ENCODE measurements at regions not wholly inside any gene's neighbourhood (a gene's known extent, or its start where the extent isn't known, plus 50 kb on each side); places are given as distances from the start of the nearest gene placed in this dataset.
"Not testable (repeated sequence)": the region's sequence is repeated elsewhere in the genome, so short reads cannot be mapped to it uniquely, and the experiment has no call there.

DNA sequence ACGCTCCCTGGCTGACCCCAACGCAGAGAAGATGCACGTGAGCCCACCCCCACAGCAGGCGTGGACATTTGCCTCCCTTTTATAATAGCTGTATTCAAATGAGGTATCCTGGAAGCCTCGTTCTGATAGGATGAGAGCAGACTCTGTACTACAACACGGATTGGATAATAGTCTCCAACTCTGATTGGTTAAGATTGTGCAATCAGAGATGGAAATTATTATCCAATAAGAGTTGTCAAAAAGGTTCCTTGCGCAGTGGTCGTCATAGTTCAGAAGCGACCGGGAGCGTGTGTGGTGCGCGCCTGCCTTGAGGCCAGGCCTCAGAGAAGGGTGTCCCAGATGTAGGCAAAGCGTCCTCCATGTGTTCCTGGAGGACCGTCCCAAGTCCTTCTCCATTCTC, 104.6 kb downstream of the USP22 start:
- DNase-seq: no peak

GRCh38 chr17:20938988-20939615, 103.7 kb downstream of the USP22 start:
- Histone ChIP-seq H3K27me3 (no peaks in the 10 kb centered on the region), H3K27ac (no peak overlapping the region), H3K4me1 (peaks cover 0 to 29% (median 28%) of the 10 kb centered on the region in 4 donors), H3K36me3 (no peaks in the 10 kb centered on the region), H3K4me3 (no peak overlapping the region), H3K9me3 (no peaks in the 10 kb centered on the region)
- TF ChIP-seq, protein P1, sequence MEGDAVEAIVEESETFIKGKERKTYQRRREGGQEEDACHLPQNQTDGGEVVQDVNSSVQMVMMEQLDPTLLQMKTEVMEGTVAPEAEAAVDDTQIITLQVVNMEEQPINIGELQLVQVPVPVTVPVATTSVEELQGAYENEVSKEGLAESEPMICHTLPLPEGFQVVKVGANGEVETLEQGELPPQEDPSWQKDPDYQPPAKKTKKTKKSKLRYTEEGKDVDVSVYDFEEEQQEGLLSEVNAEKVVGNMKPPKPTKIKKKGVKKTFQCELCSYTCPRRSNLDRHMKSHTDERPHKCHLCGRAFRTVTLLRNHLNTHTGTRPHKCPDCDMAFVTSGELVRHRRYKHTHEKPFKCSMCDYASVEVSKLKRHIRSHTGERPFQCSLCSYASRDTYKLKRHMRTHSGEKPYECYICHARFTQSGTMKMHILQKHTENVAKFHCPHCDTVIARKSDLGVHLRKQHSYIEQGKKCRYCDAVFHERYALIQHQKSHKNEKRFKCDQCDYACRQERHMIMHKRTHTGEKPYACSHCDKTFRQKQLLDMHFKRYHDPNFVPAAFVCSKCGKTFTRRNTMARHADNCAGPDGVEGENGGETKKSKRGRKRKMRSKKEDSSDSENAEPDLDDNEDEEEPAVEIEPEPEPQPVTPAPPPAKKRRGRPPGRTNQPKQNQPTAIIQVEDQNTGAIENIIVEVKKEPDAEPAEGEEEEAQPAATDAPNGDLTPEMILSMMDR (IDR thresholded peaks at IDR 0.05): no peak
- TF ChIP-seq POLR2A (IDR thresholded peaks at IDR 0.05) (no peak), POLR2AphosphoS5 (IDR thresholded peaks at IDR 0.05) (no peak), EP300 (IDR thresholded peaks at IDR 0.05) (no peak)
- intact Hi-C loops (cut with DNase I): no loop called here
- no peak for DNase-seq

More for the DNA sequence above, 104.6 kb downstream of the USP22 start:
- peaks cover 0 to 29% (median 28%) of the 10 kb centered on the region in 4 donors for H3K4me1 ChIP-seq
- no peaks in the 10 kb centered on the region for H3K9me3 ChIP-seq
- no peaks in the 10 kb centered on the region for H3K27me3 ChIP-seq
- TF ChIP-seq POLR2A (IDR thresholded peaks at IDR 0.05): no peak
- TF ChIP-seq, protein P1 (IDR thresholded peaks at IDR 0.05): no peak
- TF ChIP-seq EP300 (IDR thresholded peaks at IDR 0.05): no peak
- TF ChIP-seq POLR2AphosphoS5 (IDR thresholded peaks at IDR 0.05): no peak
- WGBS, 2 donors: 91 to 96% methylated on average over 15 of the region's 15 CpGs
- no peaks in the 10 kb centered on the region for H3K36me3 ChIP-seq
- peak overlapping the region in 1 of 4 donors; percentile 70 for H3K27ac ChIP-seq
- H3K4me3 ChIP-seq: no peak overlapping the region
- intact Hi-C loops (cut with DNase I): no loop called here

DNA sequence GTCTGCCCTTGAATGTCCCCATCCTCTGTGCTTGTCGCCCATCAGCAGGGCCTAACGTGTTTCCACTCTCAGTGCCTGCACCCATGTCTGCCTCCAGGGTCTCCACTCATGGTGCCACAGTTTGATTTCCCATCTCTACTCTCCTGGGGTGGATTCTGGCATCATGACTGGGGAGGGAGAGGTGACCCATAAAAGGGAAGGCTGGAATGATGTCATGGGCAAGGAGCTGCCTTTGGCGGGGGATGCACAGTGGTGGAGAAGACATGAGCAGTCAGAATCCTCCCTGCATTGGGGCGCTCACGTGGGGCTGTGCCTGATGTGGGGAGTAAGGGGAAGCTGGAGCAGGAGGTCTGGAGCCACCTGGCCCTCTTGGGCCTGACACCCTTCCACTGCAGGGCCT, 100.9 kb downstream of the USP22 start:
- Histone ChIP-seq H3K4me3 (no peak overlapping the region), H3K27me3 (no peaks in the 10 kb centered on the region), H3K27ac (no peak overlapping the region), H3K9me3 (no peaks in the 10 kb centered on the region), H3K4me1 (peaks cover 0 to 7% (median 7%) of the 10 kb centered on the region in 4 donors), H3K36me3 (no peaks in the 10 kb centered on the region)
- 89 to 93% methylated on average over 5 of the region's 5 CpGs for WGBS, 2 donors
- no peak for TF ChIP-seq POLR2AphosphoS5 (IDR thresholded peaks at IDR 0.05)
- TF ChIP-seq, protein P1 (IDR thresholded peaks at IDR 0.05): no peak
- no peak for TF ChIP-seq POLR2A (IDR thresholded peaks at IDR 0.05)
- TF ChIP-seq EP300 (IDR thresholded peaks at IDR 0.05): no peak
- no peak for DNase-seq
- intact Hi-C loops (cut with DNase I): no loop called here

DNA sequence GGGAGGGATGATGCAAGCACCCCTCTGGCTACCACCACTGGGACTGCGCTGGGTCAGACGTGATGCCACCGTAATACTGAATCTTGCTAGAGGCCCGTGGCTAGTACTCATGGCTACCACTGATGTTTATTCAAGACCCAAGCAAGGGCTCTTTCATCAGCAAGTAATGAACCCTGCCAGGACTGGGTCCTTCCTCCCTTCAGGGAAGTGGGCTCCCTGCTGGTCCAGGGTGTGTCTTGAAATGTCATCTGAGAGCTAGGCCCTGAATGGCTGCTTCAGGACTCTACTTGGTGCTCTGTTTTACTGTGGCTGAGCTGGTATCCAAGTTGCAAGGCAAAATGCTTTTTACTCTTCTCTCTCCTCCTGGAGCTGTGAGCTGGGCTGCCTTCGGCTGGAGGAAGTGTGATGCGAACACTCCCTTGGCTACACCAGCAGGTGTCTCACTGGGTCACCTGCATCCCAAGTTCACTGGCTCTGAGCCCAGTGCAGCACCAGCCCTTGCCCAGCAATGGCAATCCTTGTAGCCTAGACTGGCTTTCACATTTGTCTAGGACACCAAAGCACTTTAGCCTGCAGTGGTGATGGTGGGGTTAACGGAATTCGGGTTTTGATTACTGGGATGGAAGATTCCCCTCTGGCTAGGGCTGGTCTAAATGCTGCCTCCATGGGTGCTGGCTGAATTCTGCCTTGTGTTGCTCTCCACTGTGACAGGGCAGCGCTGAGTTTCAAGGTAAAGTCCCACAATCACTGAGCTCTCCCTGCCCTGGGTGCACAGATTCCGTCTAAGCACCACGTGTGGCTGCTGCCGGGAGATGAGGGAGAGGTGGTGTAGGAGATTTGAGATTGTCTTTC, 98.6 kb downstream of the USP22 start:
- WGBS, 2 donors: 45 to 67% methylated on average over 12 of the region's 12 CpGs
- intact Hi-C loops (cut with DNase I): no loop called here

DNA sequence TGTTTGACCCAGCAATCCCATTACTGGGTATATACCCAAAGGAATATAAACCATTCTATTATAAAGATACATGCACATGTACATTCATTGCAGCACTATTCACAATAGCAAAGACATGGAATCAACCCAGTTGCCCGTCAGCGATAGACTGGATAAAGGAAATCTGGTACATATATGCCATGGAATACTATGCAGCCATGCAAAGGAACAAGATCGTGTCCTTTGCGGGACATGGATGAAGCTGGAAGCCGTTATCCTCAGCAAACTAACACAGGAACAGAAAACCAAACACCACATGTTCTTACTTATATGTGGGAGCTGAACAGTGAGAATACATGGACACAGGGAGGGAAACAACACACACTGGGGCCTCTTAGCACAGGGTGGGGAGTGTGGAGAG, 95.1 kb downstream of the USP22 start:
- H3K9me3 ChIP-seq; intact Hi-C loops (cut with DNase I); DNase-seq; H3K4me1 ChIP-seq; H3K27ac ChIP-seq; H3K36me3 ChIP-seq; H3K4me3 ChIP-seq; H3K27me3 ChIP-seq: not testable (repeated sequence)
- 97 to 98% methylated on average over 5 of the region's 5 CpGs for WGBS, 2 donors

More for the DNA sequence above, 98.6 kb downstream of the USP22 start:
- no peaks in the 10 kb centered on the region for H3K4me1 ChIP-seq
- no peaks in the 10 kb centered on the region for H3K36me3 ChIP-seq
- H3K9me3 ChIP-seq: no peaks in the 10 kb centered on the region
- no peak overlapping the region for H3K4me3 ChIP-seq
- DNase-seq: no peak
- H3K27ac ChIP-seq: no peak overlapping the region
- TF ChIP-seq POLR2AphosphoS5 (IDR thresholded peaks at IDR 0.05) (no peak), EP300 (IDR thresholded peaks at IDR 0.05) (no peak), POLR2A (IDR thresholded peaks at IDR 0.05) (no peak)
- TF ChIP-seq, protein P1 (IDR thresholded peaks at IDR 0.05): peak in 1 of 4 experiments; percentile 10
- H3K27me3 ChIP-seq: no peaks in the 10 kb centered on the region
